ENCODE measurements at regions not wholly inside any gene's neighbourhood (a gene's known extent, or its start where the extent isn't known, plus 50 kb on each side); places are given as distances from the start of the nearest gene placed in this dataset.
A peak's percentile ranks its signal among the peaks of the same experiment; 100 is the strongest.

DNA sequence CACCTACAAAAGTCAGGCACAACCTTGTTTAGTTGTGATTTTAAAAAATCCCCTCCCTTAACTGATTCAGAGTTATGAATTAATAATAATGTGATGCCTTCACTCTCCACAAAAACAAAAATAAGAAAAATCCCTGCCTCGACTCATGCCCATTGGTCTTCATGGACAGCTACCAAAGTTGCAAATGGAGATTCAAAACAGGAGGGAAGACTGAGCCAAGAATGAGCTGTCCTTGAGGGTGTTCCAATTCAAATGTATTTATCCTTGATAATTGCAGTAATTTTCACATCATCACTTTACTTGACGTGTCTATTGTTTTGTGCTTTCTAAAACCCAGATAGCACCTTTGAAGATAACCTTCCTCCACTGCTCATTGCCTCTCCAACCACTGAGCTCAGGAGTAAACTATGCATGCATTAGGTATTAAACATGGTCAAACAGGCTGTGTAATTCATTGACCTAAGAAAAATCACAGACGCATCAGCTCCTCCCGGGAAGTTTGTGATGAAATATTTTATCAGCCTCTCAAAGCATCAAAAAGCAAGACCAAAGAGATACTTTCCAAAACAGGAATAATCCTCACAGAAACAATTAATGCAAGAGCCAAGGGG, 712.7 kb upstream of the IGFBP3 start:
- no TSS peak for BruUV-seq (replicated peaks)
- H2BK20ac ChIP-seq (ENCODE audit: low read depth, low read length): no peak overlapping the region

More for the DNA sequence above, 712.7 kb upstream of the IGFBP3 start:
- Histone ChIP-seq H2BK120ac (ENCODE audit: low read depth, low read length) (no peak overlapping the region), H4K8ac (ENCODE audit: low read depth in 2 of 2, low read length in 2 of 2) (no peak overlapping the region), H3K4me3 (ENCODE audit: insufficient read depth, low read depth, low read length) (no peak overlapping the region), H4K5ac (ENCODE audit: low read depth, low read length) (no peak overlapping the region), H3K56ac (ENCODE audit: extremely low read depth, insufficient read depth, low read length) (no peak overlapping the region), H3K9me1 (ENCODE audit: insufficient read depth, low read length) (0 out of 2 replicates have a peak, but pooled peaks cover 2% of the 10 kb centered on the region), H2BK15ac (ENCODE audit: low read depth, low read length) (no peak overlapping the region), H3K23ac (ENCODE audit: low read depth, low read length) (no peak overlapping the region), H4K91ac (ENCODE audit: insufficient read depth, low read depth, low read length) (no peak overlapping the region), H4K20me1 (ENCODE audit: insufficient read depth, low read length) (no peaks in the 10 kb centered on the region), H3K18ac (ENCODE audit: low read depth, low read length) (no peak overlapping the region), H2AK5ac (ENCODE audit: low read depth, low read length) (no peak overlapping the region), H2AK9ac (replicated peaks; ENCODE audit: low read depth, low read length, poor library complexity) (no peak overlapping the region), H2AFZ (replicated peaks; ENCODE audit: low read length, poor library complexity) (no peak overlapping the region), H2BK5ac (ENCODE audit: low read depth, low read length, poor library complexity, severe bottlenecking) (no peak overlapping the region), H3K36me3 (ENCODE audit: control insufficient read depth, insufficient read depth, low read length) (no peaks in the 10 kb centered on the region), H3K27me3 (ENCODE audit: control insufficient read depth, insufficient read depth, low read length) (no peaks in the 10 kb centered on the region), H3K27ac (ENCODE audit: insufficient read depth, low read length) (no peak overlapping the region), H3K14ac (replicated peaks; ENCODE audit: low read depth, low read length) (no peak overlapping the region), H3K4ac (ENCODE audit: low read depth, low read length) (no peak overlapping the region), H3K9ac (ENCODE audit: low read depth, low read length) (no peak overlapping the region), H3K79me1 (ENCODE audit: low read depth in 1 of 2, low read length in 2 of 2) (no peaks in the 10 kb centered on the region), H3K9me3 (ENCODE audit: control insufficient read depth, insufficient read depth, low read length) (no peaks in the 10 kb centered on the region), H3K4me1 (ENCODE audit: control insufficient read depth, insufficient read depth, low read length) (peaks cover 5% of the 10 kb centered on the region), H3K4me2 (ENCODE audit: low read depth, low read length) (no peak overlapping the region)
- no CpG with 5 or more reads among the region's 4 CpGs for WGBS, 2 experiments (ENCODE audit: extremely low coverage in 2 of 2, insufficient read length in 1 of 2)
- ChIA-PET POLR2A (ENCODE audit: unreplicated experiment) (no interaction called here), CTCF (no interaction called here)
- intact Hi-C loops (cut with micrococcal nuclease): no loop called here
- ATAC-seq (ENCODE audit: low read depth) (no peak), DNase-seq (peak; percentile 7)
- in situ Hi-C loops (cut with MboI; ENCODE audit: low sequenced_read_pairs): no loop called here
- dilution Hi-C loops (cut with HindIII; ENCODE audit: low sequenced_read_pairs, unreplicated experiment): no loop called here
- TF ChIP-seq MAZ (IDR thresholded peaks at IDR 0.05; ENCODE audit: borderline replicate concordance, low read depth, low read length) (no peak), RAD21 (IDR thresholded peaks at IDR 0.05; ENCODE audit: low read length) (no peak), CHD1 (IDR thresholded peaks at IDR 0.05; ENCODE audit: low read depth, low read length) (no peak), CEBPB (IDR thresholded peaks at IDR 0.05; ENCODE audit: low read depth, low read length) (no peak), RFX5 (IDR thresholded peaks at IDR 0.05; ENCODE audit: low read depth, low read length) (no peak), RCOR1 (IDR thresholded peaks at IDR 0.05; ENCODE audit: insufficient replicate concordance, low read length) (no peak), FOS (IDR thresholded peaks at IDR 0.05; ENCODE audit: low read depth, low read length) (no peak), MXI1 (IDR thresholded peaks at IDR 0.05; ENCODE audit: borderline replicate concordance, low read depth, low read length) (no peak), POLR2A (IDR thresholded peaks at IDR 0.05; ENCODE audit: low read depth, low read length) (no peak), BHLHE40 (IDR thresholded peaks at IDR 0.05; ENCODE audit: low read depth, low read length) (no peak)
- TF ChIP-seq, protein P1, sequence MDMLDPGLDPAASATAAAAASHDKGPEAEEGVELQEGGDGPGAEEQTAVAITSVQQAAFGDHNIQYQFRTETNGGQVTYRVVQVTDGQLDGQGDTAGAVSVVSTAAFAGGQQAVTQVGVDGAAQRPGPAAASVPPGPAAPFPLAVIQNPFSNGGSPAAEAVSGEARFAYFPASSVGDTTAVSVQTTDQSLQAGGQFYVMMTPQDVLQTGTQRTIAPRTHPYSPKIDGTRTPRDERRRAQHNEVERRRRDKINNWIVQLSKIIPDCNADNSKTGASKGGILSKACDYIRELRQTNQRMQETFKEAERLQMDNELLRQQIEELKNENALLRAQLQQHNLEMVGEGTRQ (IDR thresholded peaks at IDR 0.05; ENCODE audit: low read depth, low read length): no peak

Measured in IMR-90 (cell line).